Adrenal gland (tissue), 9 donors: ENCODE measurements at regions not wholly inside any gene's neighbourhood (a gene's known extent, or its start where the extent isn't known, plus 50 kb on each side); places are given as distances from the start of the nearest gene placed in this dataset.
A peak's percentile ranks its signal among the peaks of the same experiment; 100 is the strongest.

Source experiments
- DNase-seq, 7 donors: peaks; one replicate each; pipeline ENCODE4 v3.0.0-alpha.2; 2019 to 2020
- H3K27ac ChIP-seq, 5 donors: fragments of 200-600 bp; sonication (generic) in 4 of 5; 1 replicate in 3 of 5; 2 replicates in 2 of 5; pipeline versions ENCODE4 v1.5.1 to v1.8.0; 2016 to 2020; ENCODE audit warnings: mild to moderate bottlenecking in 1 of 5
- H3K27me3 ChIP-seq: fragments of 200-600 bp; 2 replicates; pipeline ENCODE4 v1.8.0; 2021
- H3K36me3 ChIP-seq, 2 donors: fragments of 200-600 bp; replicated peaks in 1 of 2; 1 replicate in 1 of 2; 2 replicates in 1 of 2; pipeline versions ENCODE4 v1.5.1 to v1.8.0; 2018 to 2022
- H3K4me1 ChIP-seq, 2 donors: fragments of 200-600 bp; replicated peaks in 1 of 2; 1 replicate in 1 of 2; 2 replicates in 1 of 2; pipeline versions ENCODE4 v1.5.1 to v1.8.0; 2018 to 2021
- H3K4me3 ChIP-seq, 4 donors: fragments of 200-600 bp; sonication (generic) in 3 of 4; one replicate each; pipeline ENCODE4 v1.5.1; 2016 to 2018
- H3K9me3 ChIP-seq, 3 donors: fragments of 200-600 bp; sonication (generic) in 1 of 3; replicated peaks in 1 of 3; 1 replicate in 2 of 3; 2 replicates in 1 of 3; pipeline versions ENCODE4 v1.5.1 to v1.8.0; 2016 to 2021
- POLR2A ChIP-seq, 2 donors: fragments of 450-650 bp; IDR thresholded peaks; one replicate each; pipeline ENCODE4 v1.6.1; 2017; ENCODE audit warnings: antibody characterized with exemption in 2 of 2, mild to moderate bottlenecking in 2 of 2, moderate library complexity in 1 of 2
- WGBS, 4 donors: extraction: QIAGEN DNeasy Blood & Tissue Kit in 2 of 4; methylation state at CpG; one replicate each; pipeline versions ENCODE4 v1.1.5 to v1.1.7; 2013 to 2017; 5-methylcytosine and 5-hydroxymethylcytosine counted together
- intact Hi-C, 2 donors: fragments of 100-400 bp; cut with DNase I; formaldehyde crosslinking; loops; one replicate each; pipeline versions ENCODE4 v1.14.1 to v1.15.0; 2022 to 2023
- TF ChIP-seq, protein P1 (sequence below), 6 experiments: fragments of 450-650 bp in 4 of 6; fragments of 200-600 bp in 2 of 6; sonication (generic) in 1 of 6; IDR thresholded peaks; 1 replicate in 5 of 6; 2 replicates in 1 of 6; pipeline versions ENCODE4 v1.5.1 to v1.8.0; 2016 to 2021; ENCODE audit warnings: antibody characterized with exemption in 6 of 6, mild to moderate bottlenecking in 2 of 6, moderate library complexity in 1 of 6
- donor health status: healthy with polysubstance abuse.
- donor health status: Bipolar disorder and iron deficiency.
- donor health status: DM: yes; HTN: yes; CAD: no.
- donor health status: DM: no; HTN: no; CAD: no.
- donor health status: DM: no; HTN: no; CAD: no.

DNA sequence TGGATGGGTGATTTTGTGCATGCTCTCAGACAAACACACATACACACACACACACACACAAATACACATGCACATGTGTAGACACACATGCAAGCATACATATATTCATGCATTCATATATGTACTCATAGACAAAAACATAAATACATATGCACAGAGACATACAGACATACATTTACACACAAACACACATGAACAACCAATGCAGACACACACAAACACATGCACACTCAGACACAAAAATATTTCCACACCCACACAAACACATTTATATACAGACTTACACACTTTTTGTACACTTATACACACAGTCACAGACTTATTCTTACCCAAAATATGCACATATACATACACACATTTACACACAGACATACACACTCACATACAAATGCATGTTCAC lies 94.9 kb upstream of the NKX2-2 start:
- Histone ChIP-seq H3K36me3 (no peaks in the 10 kb centered on the region), H3K27ac (peak overlapping the region in 3 of 5 donors; percentile 47 to 81 (median 66)), H3K4me3 (no peak overlapping the region), H3K4me1 (peaks cover 5 to 13% of the 10 kb centered on the region in 2 donors), H3K27me3 (no peaks in the 10 kb centered on the region), H3K9me3 (no peaks in the 10 kb centered on the region)
- DNase-seq, result no peak
- intact Hi-C loops, result no loop called here
- TF ChIP-seq POLR2A (IDR thresholded peaks at IDR 0.05), result no peak
- TF ChIP-seq, protein P1, sequence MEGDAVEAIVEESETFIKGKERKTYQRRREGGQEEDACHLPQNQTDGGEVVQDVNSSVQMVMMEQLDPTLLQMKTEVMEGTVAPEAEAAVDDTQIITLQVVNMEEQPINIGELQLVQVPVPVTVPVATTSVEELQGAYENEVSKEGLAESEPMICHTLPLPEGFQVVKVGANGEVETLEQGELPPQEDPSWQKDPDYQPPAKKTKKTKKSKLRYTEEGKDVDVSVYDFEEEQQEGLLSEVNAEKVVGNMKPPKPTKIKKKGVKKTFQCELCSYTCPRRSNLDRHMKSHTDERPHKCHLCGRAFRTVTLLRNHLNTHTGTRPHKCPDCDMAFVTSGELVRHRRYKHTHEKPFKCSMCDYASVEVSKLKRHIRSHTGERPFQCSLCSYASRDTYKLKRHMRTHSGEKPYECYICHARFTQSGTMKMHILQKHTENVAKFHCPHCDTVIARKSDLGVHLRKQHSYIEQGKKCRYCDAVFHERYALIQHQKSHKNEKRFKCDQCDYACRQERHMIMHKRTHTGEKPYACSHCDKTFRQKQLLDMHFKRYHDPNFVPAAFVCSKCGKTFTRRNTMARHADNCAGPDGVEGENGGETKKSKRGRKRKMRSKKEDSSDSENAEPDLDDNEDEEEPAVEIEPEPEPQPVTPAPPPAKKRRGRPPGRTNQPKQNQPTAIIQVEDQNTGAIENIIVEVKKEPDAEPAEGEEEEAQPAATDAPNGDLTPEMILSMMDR (IDR thresholded peaks at IDR 0.05), result no peak

DNA sequence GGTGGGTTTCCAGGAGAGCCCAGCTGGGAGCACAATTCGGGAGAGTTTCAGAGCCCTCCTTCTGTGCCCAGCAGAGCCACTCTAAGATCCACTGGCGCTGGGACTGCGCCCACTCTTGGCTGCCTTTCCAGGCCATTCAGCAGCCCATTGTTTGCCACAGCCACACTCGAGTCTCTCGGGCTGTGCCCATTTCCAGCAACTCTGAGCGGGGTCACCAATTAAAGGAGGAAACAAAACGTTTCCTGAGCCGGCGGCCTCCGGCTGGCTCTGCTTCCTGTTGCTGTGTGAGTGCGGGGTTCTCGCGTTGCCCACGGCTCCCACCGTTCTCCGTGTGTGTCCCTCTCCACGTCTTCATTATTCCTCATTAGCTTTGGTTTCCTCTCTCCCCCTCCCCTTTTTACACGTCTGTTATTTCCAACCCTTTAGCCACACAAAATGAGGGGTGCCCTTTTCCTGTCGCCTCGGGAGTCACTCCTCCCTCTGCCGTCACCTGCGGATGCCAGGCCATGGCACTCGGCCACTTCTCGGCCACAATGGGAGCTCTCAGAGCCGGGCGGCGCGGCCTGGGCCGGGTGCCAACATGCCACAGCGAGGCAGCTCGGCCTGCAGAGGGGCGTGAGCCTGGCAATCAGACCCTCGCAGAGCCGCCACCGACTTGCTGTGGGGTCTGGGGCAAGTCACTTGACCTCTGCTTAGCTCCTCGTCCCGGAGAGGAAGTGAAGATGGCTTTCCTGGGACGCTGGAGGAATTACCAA lies 94.3 kb upstream of the NKX2-2 start:
- WGBS, 4 donors, result 67 to 72% (median 69%) methylated on average over 26 to 38 of the region's 38 CpGs
- Histone ChIP-seq H3K9me3 (no peaks in the 10 kb centered on the region), H3K27me3 (no peaks in the 10 kb centered on the region), H3K27ac (peak overlapping the region in 3 of 5 donors; percentile 47 to 81 (median 66)), H3K4me3 (no peak overlapping the region), H3K36me3 (no peaks in the 10 kb centered on the region), H3K4me1 (peaks cover 5 to 9% of the 10 kb centered on the region in 2 donors)
- intact Hi-C loops, result no loop called here
- peak; percentile 27 to 65 (median 58) for DNase-seq
- no peak for TF ChIP-seq POLR2A (IDR thresholded peaks at IDR 0.05)
- TF ChIP-seq, protein P1 (IDR thresholded peaks at IDR 0.05), result no peak

DNA sequence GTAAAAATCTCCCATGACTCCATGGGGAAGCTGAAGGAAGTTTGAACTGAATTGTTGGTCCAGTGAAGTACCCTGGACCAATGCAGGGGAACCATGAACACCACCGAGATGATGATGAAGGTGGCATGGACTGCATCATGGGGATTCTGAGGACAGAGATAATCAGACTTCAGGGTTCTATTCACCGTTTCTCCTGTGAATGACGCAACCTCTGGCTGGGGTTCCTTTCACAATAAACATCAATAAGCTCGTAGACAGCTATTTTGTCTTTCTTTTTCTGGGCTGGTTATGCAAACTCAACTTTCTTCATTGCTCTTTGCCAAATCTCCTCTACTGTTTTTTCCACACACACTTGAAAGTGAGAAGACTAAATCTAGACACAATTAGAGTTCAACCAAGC lies 87.9 kb upstream of the NKX2-2 start:
- no peak overlapping the region for H3K4me3 ChIP-seq
- H3K4me1 ChIP-seq, result no peaks in the 10 kb centered on the region

DNA sequence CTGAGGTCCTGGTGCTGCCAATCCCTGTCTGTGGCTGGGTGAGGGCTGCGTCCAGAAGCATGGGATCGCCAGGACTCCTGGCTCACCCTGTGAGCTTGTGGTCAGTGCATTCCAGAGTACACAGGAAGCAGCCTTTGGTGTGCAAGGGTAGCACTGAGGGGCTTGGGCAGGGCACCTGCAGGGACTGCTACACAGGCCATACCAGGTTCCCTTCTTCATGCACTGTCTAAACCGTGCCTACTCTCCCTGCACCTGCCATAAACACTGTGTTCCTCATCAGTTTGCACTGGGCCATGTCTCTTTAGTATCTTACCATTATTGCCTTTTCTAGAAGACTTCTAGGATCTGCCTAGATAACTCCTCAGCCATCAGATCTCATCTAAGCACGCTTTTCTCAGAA lies 72.8 kb upstream of the NKX2-2 start:
- Histone ChIP-seq H3K9me3 (no peaks in the 10 kb centered on the region), H3K4me3 (no peak overlapping the region), H3K27ac (no peak overlapping the region), H3K36me3 (no peaks in the 10 kb centered on the region), H3K27me3 (no peaks in the 10 kb centered on the region), H3K4me1 (no peaks in the 10 kb centered on the region)
- intact Hi-C loops, result no loop called here
- DNase-seq, result no peak
- TF ChIP-seq POLR2A (IDR thresholded peaks at IDR 0.05), result no peak
- TF ChIP-seq, protein P1 (IDR thresholded peaks at IDR 0.05), result no peak
- WGBS, 4 donors, result 76 to 86% (median 83%) methylated on average over 2 to 4 of the region's 4 CpGs

More for the DNA sequence above, 87.9 kb upstream of the NKX2-2 start:
- Histone ChIP-seq H3K27ac (no peak overlapping the region), H3K36me3 (no peaks in the 10 kb centered on the region), H3K27me3 (no peaks in the 10 kb centered on the region), H3K9me3 (no peaks in the 10 kb centered on the region)
- no peak for TF ChIP-seq POLR2A (IDR thresholded peaks at IDR 0.05)
- TF ChIP-seq, protein P1 (IDR thresholded peaks at IDR 0.05), result no peak
- WGBS, 4 donors, result 58 to 68% (median 60%) methylated on average over 4 of the region's 4 CpGs
- intact Hi-C loops, result no loop called here
- peak in 2 of 7 donors; percentile 34 to 66 for DNase-seq
